Esophagus squamous epithelium (tissue), 5 donors: ENCODE measurements at regions not wholly inside any gene's neighbourhood (a gene's known extent, or its start where the extent isn't known, plus 50 kb on each side); places are given as distances from the start of the nearest gene placed in this dataset.

Experiments used
- DNase-seq: peaks from one replicate; lab custom pipeline; 2025; lab: John Stamatoyannopoulos, UW
- H3K27ac ChIP-seq, 4 donors: fragments of 200-600 bp; sonication (generic); one replicate each; pipeline ENCODE4 v1.5.1; 2016 to 2019; ENCODE audit warnings: mild to moderate bottlenecking in 1 of 4
- H3K27me3 ChIP-seq, 4 donors: fragments of 200-600 bp; sonication (generic); 1 replicate in 3 of 4; 2 replicates in 1 of 4; pipeline versions ENCODE4 v1.5.1 to v1.6.0; 2017 to 2021; ENCODE audit warnings: antibody characterized with exemption in 1 of 4
- H3K36me3 ChIP-seq, 3 donors: fragments of 200-600 bp; sonication (generic); one replicate each; pipeline ENCODE4 v1.5.1; 2016 to 2019
- H3K4me1 ChIP-seq, 3 donors: fragments of 200-600 bp; sonication (generic); one replicate each; pipeline ENCODE4 v1.5.1; 2017 to 2019
- H3K4me3 ChIP-seq, 4 donors: fragments of 200-600 bp; sonication (generic); 1 replicate in 3 of 4; 2 replicates in 1 of 4; pipeline ENCODE4 v1.5.1; 2016 to 2019; ENCODE audit warnings: mild to moderate bottlenecking in 2 of 4, moderate library complexity in 1 of 4
- H3K9me3 ChIP-seq, 3 donors: fragments of 200-600 bp; sonication (generic); one replicate each; pipeline ENCODE4 v1.5.1; 2016 to 2019
- POLR2A ChIP-seq, 4 donors: fragments of 450-650 bp; IDR thresholded peaks; one replicate each; pipeline ENCODE4 v1.6.1; 2017; ENCODE audit warnings: antibody characterized with exemption in 4 of 4, mild to moderate bottlenecking in 4 of 4, moderate library complexity in 3 of 4
- WGBS, 2 donors: methylation state at CpG; one replicate each; pipeline ENCODE4 v1.1.5; 2018; 5-methylcytosine and 5-hydroxymethylcytosine counted together
- intact Hi-C: fragments of 100-400 bp; cut with DNase I; formaldehyde crosslinking; loops from one replicate; pipeline ENCODE4 v1.15.0; 2022
- TF ChIP-seq, protein P1 (sequence below), 6 experiments: fragments of 450-650 bp in 4 of 6; fragments of 200-600 bp in 2 of 6; sonication (generic) in 2 of 6; IDR thresholded peaks; one replicate each; pipeline ENCODE4 v1.5.1; 2016 to 2019; ENCODE audit warnings: antibody characterized with exemption in 6 of 6, mild to moderate bottlenecking in 4 of 6, moderate library complexity in 4 of 6
- donor health status: DM: yes; HTN: yes; CAD: no.

DNA sequence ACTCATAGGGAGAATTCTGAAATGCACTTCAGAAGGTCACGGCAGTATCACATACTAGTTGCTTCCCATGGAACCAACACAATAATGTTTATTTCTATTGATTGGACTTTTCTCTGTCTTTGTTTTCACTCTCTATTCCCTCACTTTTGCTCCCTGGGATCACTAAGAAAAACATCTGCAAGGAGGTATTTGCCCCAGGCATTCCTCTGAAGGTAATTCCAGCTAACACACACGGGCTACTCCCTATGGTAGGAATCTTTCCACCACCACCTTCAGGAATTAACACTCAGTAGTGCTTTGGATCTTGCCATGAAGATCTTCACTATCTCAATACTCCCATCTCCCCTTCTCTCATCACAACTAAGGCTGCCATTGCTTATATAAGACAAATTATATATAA, 353.3 kb downstream of the DSC3 start:
- no peaks in the 10 kb centered on the region for H3K4me1 ChIP-seq
- no peak overlapping the region for H3K4me3 ChIP-seq
- intact Hi-C loops = no loop called here
- H3K27ac ChIP-seq = no peak overlapping the region
- no peak for DNase-seq
- H3K27me3 ChIP-seq = no peaks in the 10 kb centered on the region
- 58 to 65% methylated on average over 2 of the region's 2 CpGs for WGBS, 2 donors
- TF ChIP-seq, protein P1, sequence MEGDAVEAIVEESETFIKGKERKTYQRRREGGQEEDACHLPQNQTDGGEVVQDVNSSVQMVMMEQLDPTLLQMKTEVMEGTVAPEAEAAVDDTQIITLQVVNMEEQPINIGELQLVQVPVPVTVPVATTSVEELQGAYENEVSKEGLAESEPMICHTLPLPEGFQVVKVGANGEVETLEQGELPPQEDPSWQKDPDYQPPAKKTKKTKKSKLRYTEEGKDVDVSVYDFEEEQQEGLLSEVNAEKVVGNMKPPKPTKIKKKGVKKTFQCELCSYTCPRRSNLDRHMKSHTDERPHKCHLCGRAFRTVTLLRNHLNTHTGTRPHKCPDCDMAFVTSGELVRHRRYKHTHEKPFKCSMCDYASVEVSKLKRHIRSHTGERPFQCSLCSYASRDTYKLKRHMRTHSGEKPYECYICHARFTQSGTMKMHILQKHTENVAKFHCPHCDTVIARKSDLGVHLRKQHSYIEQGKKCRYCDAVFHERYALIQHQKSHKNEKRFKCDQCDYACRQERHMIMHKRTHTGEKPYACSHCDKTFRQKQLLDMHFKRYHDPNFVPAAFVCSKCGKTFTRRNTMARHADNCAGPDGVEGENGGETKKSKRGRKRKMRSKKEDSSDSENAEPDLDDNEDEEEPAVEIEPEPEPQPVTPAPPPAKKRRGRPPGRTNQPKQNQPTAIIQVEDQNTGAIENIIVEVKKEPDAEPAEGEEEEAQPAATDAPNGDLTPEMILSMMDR (IDR thresholded peaks at IDR 0.05) = no peak
- TF ChIP-seq POLR2A (IDR thresholded peaks at IDR 0.05) = no peak
- no peaks in the 10 kb centered on the region for H3K9me3 ChIP-seq
- no peaks in the 10 kb centered on the region for H3K36me3 ChIP-seq

DNA sequence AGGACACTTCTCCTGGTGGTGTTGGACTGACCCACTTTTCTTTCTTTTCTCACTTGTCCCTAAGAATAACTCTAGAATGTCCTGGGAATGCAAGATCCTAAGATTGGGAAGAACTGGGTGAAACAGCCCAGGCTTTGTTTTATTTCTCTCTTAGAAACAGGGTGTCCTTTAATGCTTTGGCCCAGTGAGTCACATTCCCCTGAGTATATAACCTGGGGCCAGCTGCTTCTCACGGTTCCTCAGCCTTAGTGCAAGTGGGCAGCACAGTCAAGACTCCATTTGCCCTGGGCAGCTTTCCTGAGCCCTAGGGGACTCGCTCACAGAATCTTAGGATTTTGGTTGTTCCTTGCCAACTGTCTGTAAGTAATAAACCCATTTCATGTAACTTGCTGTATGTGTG, 355.0 kb downstream of the DSC3 start:
- Histone ChIP-seq H3K4me3 (no peak overlapping the region), H3K27ac (no peak overlapping the region), H3K9me3 (no peaks in the 10 kb centered on the region), H3K4me1 (no peaks in the 10 kb centered on the region), H3K36me3 (no peaks in the 10 kb centered on the region), H3K27me3 (no peaks in the 10 kb centered on the region)
- 42 to 47% methylated on average over 2 of the region's 2 CpGs for WGBS, 2 donors
- intact Hi-C loops = no loop called here
- no peak for DNase-seq
- no peak for TF ChIP-seq POLR2A (IDR thresholded peaks at IDR 0.05)

DNA sequence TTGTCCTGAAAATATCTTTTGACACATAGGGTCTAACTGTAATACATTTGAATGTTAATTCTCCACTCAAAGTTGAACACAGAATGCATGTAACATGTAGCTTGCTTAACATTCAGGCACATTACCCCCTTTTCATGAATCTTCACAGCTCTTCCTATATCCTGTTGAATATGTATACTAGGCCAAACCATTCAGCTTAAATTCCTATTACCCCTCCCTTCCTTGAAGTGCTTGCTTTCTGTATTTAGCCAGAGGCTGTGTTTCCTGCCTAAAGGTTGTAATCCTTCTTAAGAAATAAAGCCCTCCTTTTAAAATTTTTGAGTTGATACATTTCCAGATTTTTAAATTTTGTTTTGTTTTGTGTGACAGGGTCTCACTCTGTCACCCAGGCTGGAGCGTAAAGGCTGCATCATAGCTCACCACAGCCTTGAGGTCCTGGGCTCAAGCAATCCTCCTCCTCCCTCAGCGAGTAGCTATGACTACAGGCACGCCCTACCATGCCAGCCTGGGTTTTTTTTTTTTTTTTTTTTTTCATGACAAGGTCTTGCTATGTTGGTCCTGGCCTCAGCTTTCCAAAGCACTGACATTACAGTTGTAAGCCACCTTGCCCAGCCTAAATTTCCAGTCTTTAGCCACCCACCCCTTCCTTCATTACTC, 357.6 kb downstream of the DSC3 start:
- intact Hi-C loops = no loop called here

DNA sequence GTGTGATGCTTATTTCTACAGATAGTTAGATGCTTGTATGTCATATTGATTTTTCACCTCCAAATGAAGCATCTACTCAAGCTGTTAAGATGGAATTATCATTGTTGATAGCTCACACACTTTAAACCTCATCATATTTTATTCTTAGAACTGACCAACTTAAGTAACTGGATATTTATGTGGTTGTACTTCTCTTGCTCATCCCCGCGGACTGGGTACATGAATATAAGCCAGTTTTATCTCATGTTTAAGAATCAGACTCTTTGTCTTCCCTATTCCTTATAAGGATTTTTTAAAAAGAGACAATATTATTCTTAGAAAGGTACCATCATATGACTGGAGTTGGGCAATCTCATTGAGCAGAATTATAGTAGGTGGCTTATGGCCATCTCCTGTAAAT, 358.7 kb downstream of the DSC3 start:
- no peaks in the 10 kb centered on the region for H3K27me3 ChIP-seq
- intact Hi-C loops = no loop called here
- no peak overlapping the region for H3K4me3 ChIP-seq
- peak overlapping the region in 1 of 4 donors; percentile 16 for H3K27ac ChIP-seq
- TF ChIP-seq, protein P1 (IDR thresholded peaks at IDR 0.05) = no peak
- no peak for TF ChIP-seq POLR2A (IDR thresholded peaks at IDR 0.05)
- no peak for DNase-seq
- no peaks in the 10 kb centered on the region for H3K4me1 ChIP-seq
- no peaks in the 10 kb centered on the region for H3K36me3 ChIP-seq
- H3K9me3 ChIP-seq = no peaks in the 10 kb centered on the region
- 80 to 85% methylated on average over 2 of the region's 2 CpGs for WGBS, 2 donors

More for the DNA sequence above, 357.6 kb downstream of the DSC3 start:
- no peak for DNase-seq
- TF ChIP-seq, protein P1 (IDR thresholded peaks at IDR 0.05) = no peak
- no peak for TF ChIP-seq POLR2A (IDR thresholded peaks at IDR 0.05)
- no peaks in the 10 kb centered on the region for H3K27me3 ChIP-seq
- H3K4me3 ChIP-seq = no peak overlapping the region
- no peaks in the 10 kb centered on the region for H3K36me3 ChIP-seq
- no peaks in the 10 kb centered on the region for H3K4me1 ChIP-seq
- 23 to 34% methylated on average over 3 of the region's 3 CpGs for WGBS, 2 donors
- no peaks in the 10 kb centered on the region for H3K9me3 ChIP-seq
- no peak overlapping the region for H3K27ac ChIP-seq

DNA sequence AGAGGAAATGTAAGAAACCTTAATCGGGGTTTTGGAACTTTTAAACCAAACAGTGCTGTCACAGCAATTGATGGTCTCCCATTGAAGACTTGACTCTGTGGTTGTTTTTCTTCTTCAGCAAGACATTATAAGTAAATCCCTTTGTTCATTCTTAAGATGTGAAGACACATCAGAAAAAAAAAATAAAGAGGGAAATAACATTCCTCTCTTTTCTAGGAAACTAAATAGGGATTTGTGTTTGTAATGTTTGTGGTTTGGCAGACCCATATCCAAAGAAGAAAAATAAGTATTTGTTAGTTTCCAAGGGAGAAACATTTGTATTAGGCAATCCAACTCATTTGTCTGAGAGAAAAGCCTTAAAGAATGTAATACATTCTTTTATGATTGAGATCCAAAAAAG, 359.9 kb downstream of the DSC3 start:
- intact Hi-C loops = no loop called here

More for the DNA sequence above, 359.9 kb downstream of the DSC3 start:
- no peak for DNase-seq
- Histone ChIP-seq H3K4me1 (no peaks in the 10 kb centered on the region), H3K27ac (peak overlapping the region in 1 of 4 donors; percentile 33), H3K27me3 (no peaks in the 10 kb centered on the region), H3K4me3 (no peak overlapping the region), H3K36me3 (no peaks in the 10 kb centered on the region), H3K9me3 (no peaks in the 10 kb centered on the region)
- 4 to 10% methylated on average over 1 of the region's 1 CpG for WGBS, 2 donors
- no peak for TF ChIP-seq POLR2A (IDR thresholded peaks at IDR 0.05)
- TF ChIP-seq, protein P1 (IDR thresholded peaks at IDR 0.05) = no peak
